SIG-M5 (cell line): ENCODE measurements at regions not wholly inside any gene's neighbourhood (a gene's known extent, or its start where the extent isn't known, plus 50 kb on each side); places are given as distances from the start of the nearest gene placed in this dataset.
"Not testable (repeated sequence)": the region's sequence is repeated elsewhere in the genome, so short reads cannot be mapped to it uniquely, and the experiment has no call there.

Experiments
- DNase-seq: peaks from one replicate; lab custom pipeline; 2025; lab: John Stamatoyannopoulos, UW

- no peak for DNase-seq
These were observed 375.7 kb upstream of the PRR16 start for GRCh38 chr5:120088412-120088811.

- no peak for DNase-seq
These were observed 375.3 kb upstream of the PRR16 start for GRCh38 chr5:120088836-120089235.

- DNase-seq: no peak
These were observed 372.6 kb upstream of the PRR16 start for GRCh38 chr5:120091376-120091948.

GRCh38 chr5:120092649-120093048 lies 371.5 kb upstream of the PRR16 start:
- no peak for DNase-seq

- peak; percentile 33 for DNase-seq
These were observed 370.9 kb upstream of the PRR16 start for GRCh38 chr5:120093178-120093577.

- no peak for DNase-seq
These were observed 367.7 kb upstream of the PRR16 start for GRCh38 chr5:120096413-120096812.

GRCh38 chr5:120098426-120098825 lies 365.7 kb upstream of the PRR16 start:
- DNase-seq: no peak

- DNase-seq: no peak
These were observed 365.1 kb upstream of the PRR16 start for GRCh38 chr5:120098902-120099535.

- no peak for DNase-seq
These were observed 362.3 kb upstream of the PRR16 start for GRCh38 chr5:120101771-120102170.

- no peak for DNase-seq
These were observed 360.6 kb upstream of the PRR16 start for GRCh38 chr5:120103495-120103894.

- DNase-seq: no peak
These were observed 357.1 kb upstream of the PRR16 start for GRCh38 chr5:120106912-120107525.

GRCh38 chr5:120108586-120109248 lies 355.4 kb upstream of the PRR16 start:
- no peak for DNase-seq

GRCh38 chr5:120122703-120123102 lies 341.4 kb upstream of the PRR16 start:
- DNase-seq: no peak

- no peak for DNase-seq
These were observed 340.1 kb upstream of the PRR16 start for GRCh38 chr5:120124031-120124430.

GRCh38 chr5:120124961-120125360 lies 339.1 kb upstream of the PRR16 start:
- no peak for DNase-seq

- not testable (repeated sequence) for DNase-seq
These were observed 331.8 kb upstream of the PRR16 start for GRCh38 chr5:120132347-120132746.

GRCh38 chr5:120134944-120135343 lies 329.2 kb upstream of the PRR16 start:
- no peak for DNase-seq

- DNase-seq: no peak
These were observed 326.5 kb upstream of the PRR16 start for GRCh38 chr5:120137582-120137981.

GRCh38 chr5:120139039-120139438 lies 325.1 kb upstream of the PRR16 start:
- DNase-seq: peak; percentile 42

GRCh38 chr5:120140501-120140900 lies 323.6 kb upstream of the PRR16 start:
- DNase-seq: no peak

- no peak for DNase-seq
These were observed 323.0 kb upstream of the PRR16 start for GRCh38 chr5:120141076-120141475.

GRCh38 chr5:120146787-120147186 lies 317.3 kb upstream of the PRR16 start:
- no peak for DNase-seq

- DNase-seq: not testable (repeated sequence)
These were observed 316.2 kb upstream of the PRR16 start for GRCh38 chr5:120147911-120148310.
